ENCODE measurements at regions not wholly inside any gene's neighbourhood (a gene's known extent, or its start where the extent isn't known, plus 50 kb on each side); places are given as distances from the start of the nearest gene placed in this dataset.
"Not testable (repeated sequence)": the region's sequence is repeated elsewhere in the genome, so short reads cannot be mapped to it uniquely, and the experiment has no call there.

DNA sequence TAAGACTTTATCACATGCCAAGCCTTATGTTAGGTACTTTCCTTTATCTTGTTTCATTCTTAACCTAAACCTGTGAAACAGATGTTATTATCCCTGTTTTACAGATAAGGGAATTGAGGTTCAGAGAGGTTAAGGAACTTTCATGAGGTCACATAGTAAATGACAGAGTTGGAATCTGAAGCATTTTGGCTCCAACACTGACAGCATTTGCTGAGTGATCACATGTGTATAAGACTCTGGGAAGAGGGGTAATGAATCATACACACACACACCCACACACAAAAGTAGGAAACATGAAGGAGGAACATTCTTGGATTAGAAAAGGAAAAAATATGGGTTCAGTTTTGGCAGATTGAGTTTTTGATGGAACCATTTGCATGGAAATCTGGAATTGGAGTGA, 212.5 kb downstream of the GJA1 start:
- Histone ChIP-seq H3K9me3 (no peaks in the 10 kb centered on the region), H3K36me3 (no peaks in the 10 kb centered on the region), H3K27me3 (no peaks in the 10 kb centered on the region), H3K4me3 (no peak overlapping the region)
- DNase-seq: peak; percentile 20

DNA sequence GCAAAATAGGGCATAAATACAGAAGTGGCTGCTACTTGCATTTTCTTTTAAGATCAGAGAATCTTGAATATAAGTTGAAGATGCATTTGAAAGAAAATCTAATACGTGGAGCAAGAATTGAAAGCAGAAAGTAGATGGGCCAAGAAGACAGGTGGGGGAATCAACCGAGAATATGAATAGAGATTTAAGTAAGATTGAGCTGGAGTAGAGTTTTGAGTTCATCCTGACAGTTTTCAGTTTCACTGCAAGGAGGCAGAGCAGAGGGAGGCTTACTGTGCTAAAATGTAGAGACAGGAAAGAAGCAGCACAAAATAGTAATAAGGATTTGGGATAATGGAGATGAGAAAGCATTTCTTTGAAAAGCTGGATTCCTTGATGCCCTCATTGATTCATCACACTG, 214.5 kb downstream of the GJA1 start:
- Histone ChIP-seq H3K9me3 (no peaks in the 10 kb centered on the region), H3K4me3 (no peak overlapping the region), H3K36me3 (no peaks in the 10 kb centered on the region), H3K27me3 (no peaks in the 10 kb centered on the region)
- no peak for DNase-seq

DNA sequence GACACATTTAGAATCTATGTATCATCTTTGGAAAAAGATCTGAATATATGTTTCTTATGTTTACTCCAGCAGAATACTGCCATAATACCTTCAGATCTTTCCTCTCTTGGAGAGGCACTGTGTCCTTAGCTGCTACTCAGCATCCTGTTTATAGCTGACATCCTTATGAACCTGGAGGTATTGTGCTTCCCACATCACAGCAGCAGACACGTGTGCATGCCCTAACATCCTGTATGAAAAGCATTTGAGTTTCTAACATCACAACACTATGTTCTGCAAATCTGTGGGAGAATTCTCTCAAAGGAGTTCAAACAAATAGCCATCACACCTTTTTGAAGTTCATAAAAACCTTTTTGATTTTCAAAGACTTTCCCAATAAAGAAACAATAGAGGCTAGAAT, 216.0 kb downstream of the GJA1 start:
- H3K27me3 ChIP-seq: no peaks in the 10 kb centered on the region
- H3K36me3 ChIP-seq: no peaks in the 10 kb centered on the region
- no peaks in the 10 kb centered on the region for H3K9me3 ChIP-seq
- no peak overlapping the region for H3K4me3 ChIP-seq
- no peak for DNase-seq

- Histone ChIP-seq H3K4me3 (no peak overlapping the region), H3K9me3 (no peaks in the 10 kb centered on the region), H3K36me3 (no peaks in the 10 kb centered on the region), H3K27me3 (no peaks in the 10 kb centered on the region)
- DNase-seq: no peak
These were observed 216.8 kb downstream of the GJA1 start for GRCh38 chr6:121652223-121652622.

GRCh38 chr6:121652726-121653623, 217.5 kb downstream of the GJA1 start:
- Histone ChIP-seq H3K36me3 (no peaks in the 10 kb centered on the region), H3K4me3 (no peak overlapping the region), H3K27me3 (no peaks in the 10 kb centered on the region), H3K9me3 (no peaks in the 10 kb centered on the region)
- DNase-seq: peak; percentile 49

DNA sequence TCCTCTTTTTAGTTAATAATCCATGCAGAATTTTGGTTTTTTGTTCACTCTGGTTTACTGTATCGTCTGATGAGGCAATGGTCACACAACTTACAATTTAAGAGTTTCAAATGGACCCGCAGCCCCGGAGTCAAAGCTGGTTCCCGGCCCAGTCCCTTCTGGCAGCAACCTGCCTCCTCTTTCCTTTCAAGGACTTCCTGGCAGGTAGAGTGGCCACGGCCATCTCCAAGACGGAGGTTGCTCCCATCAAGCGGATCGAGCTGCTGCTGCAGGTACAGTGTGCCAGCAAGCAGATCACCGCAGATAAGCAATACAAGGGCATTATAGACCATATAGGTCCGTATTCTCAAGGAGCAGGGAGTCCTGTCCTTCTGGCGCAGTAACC, 218.2 kb downstream of the GJA1 start:
- DNase-seq: no peak
- Histone ChIP-seq H3K9me3 (no peaks in the 10 kb centered on the region), H3K4me3 (no peak overlapping the region), H3K36me3 (no peaks in the 10 kb centered on the region), H3K27me3 (no peaks in the 10 kb centered on the region)

DNA sequence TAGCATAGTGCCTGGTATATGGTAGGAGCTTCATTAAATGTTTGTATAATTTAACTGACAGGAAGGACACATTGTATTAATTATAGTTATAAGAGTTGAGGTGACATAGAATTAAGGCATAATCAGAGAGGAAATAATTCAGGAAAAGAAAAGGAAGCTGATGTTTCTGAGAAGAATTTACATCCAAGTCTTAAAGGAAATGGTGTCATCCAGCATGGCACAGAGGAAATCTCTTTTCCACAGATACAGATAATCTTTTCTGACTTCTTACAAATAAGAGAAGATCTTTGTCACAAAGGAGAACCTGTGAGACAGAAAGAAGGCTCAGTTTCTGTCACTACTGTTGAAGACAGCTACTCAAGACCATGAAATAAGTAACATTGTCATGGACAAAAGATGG, 222.5 kb downstream of the GJA1 start:
- H3K9me3 ChIP-seq: no peaks in the 10 kb centered on the region
- no peaks in the 10 kb centered on the region for H3K36me3 ChIP-seq
- DNase-seq: no peak
- H3K4me3 ChIP-seq: no peak overlapping the region
- no peaks in the 10 kb centered on the region for H3K27me3 ChIP-seq

DNA sequence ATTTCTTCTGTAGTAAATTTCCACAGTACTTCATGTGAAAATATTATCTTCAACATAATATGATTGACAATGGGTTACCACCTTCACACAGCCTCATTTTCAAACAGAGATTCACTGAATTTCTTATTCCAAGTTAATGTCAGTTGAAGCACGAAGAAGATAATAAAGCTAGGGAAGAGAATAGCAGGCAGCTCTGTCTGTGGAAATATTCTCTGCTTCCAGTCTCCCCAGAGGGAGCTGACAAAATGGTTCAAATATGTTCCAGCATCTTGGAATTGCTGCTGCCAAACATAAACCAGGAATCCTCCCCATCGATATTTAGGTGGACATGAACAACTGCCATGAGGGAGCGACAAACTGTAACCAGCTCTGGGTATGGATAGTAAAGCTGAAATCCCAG, 224.8 kb downstream of the GJA1 start:
- no peak for DNase-seq
- Histone ChIP-seq H3K36me3 (no peaks in the 10 kb centered on the region), H3K27me3 (no peaks in the 10 kb centered on the region), H3K4me3 (no peak overlapping the region), H3K9me3 (no peaks in the 10 kb centered on the region)

GRCh38 chr6:121663292-121663810, 227.9 kb downstream of the GJA1 start:
- H3K36me3 ChIP-seq: no peaks in the 10 kb centered on the region
- no peaks in the 10 kb centered on the region for H3K9me3 ChIP-seq

DNA sequence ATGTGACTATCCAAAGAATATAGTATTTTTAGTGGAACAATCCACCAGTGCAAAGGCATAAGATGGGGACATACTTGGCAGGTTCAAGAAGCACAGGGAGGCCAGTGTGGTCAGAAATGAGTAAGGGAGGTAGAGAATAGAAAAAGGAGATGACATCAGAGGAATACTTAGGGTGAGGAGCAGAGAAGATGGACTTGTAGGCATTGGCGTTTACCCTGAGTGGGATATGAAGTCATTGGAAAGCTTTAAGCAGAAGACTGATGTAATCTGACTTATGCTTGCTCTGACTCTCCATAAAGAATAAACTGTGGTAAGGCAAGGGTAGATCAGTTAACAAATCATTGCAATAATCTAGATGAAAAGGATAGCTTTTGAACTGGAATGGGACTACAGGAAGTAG, 228.7 kb downstream of the GJA1 start:
- no peak for DNase-seq
- Histone ChIP-seq H3K36me3 (no peaks in the 10 kb centered on the region), H3K4me3 (no peak overlapping the region), H3K27me3 (no peaks in the 10 kb centered on the region), H3K9me3 (no peaks in the 10 kb centered on the region)

More at GRCh38 chr6:121663292-121663810, 227.9 kb downstream of the GJA1 start:
- DNase-seq: no peak
- H3K4me3 ChIP-seq: no peak overlapping the region
- H3K27me3 ChIP-seq: no peaks in the 10 kb centered on the region

DNA sequence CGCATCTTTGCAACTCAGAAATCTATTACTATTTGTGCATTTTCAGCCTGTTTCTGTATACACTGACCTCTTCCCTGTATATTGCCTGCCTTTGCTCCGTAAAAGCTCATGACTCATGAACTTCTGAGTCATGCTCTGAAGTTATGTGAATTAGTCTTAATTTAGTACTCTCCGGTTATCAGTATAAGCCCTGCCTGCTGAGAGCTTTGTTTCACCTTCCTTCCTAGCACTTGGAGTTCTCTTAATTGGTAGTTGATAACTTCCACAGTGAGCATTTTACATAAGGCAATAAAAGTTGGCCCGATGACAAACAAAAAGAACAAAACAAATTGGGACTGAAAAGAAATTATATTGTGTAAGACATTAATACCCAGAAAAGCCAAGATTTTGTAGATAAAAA, 231.4 kb downstream of the GJA1 start:
- no peaks in the 10 kb centered on the region for H3K36me3 ChIP-seq
- no peak overlapping the region for H3K4me3 ChIP-seq
- peak; percentile 14 for DNase-seq
- H3K27me3 ChIP-seq: no peaks in the 10 kb centered on the region
- no peaks in the 10 kb centered on the region for H3K9me3 ChIP-seq

DNA sequence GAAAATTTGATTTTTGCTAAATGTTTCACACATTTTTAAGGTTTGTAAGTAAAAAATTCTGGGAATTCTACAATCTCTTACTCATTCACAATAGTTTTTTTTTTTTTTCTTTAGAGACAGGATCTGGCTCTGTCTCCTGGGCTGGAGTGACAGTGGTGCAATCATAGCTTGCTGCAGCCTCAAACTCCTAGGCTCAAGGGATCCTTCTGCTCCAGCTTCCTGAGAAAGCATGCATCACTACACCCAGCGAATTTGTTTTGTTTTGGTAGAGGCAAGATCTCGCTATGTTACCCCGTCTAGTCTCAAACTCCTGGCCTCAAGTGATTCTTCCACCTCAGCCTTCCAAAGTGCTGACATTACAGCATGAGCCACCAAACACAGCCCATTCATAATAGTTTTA, 232.8 kb downstream of the GJA1 start:
- H3K36me3 ChIP-seq: no peaks in the 10 kb centered on the region
- H3K4me3 ChIP-seq: no peak overlapping the region
- no peaks in the 10 kb centered on the region for H3K9me3 ChIP-seq
- H3K27me3 ChIP-seq: no peaks in the 10 kb centered on the region
- DNase-seq: no peak

- Histone ChIP-seq H3K4me3 (no peak overlapping the region), H3K27me3 (no peaks in the 10 kb centered on the region), H3K36me3 (no peaks in the 10 kb centered on the region), H3K9me3 (no peaks in the 10 kb centered on the region)
- no peak for DNase-seq
These were observed 235.1 kb downstream of the GJA1 start for GRCh38 chr6:121670511-121670910.

- DNase-seq: no peak
- Histone ChIP-seq H3K36me3 (no peaks in the 10 kb centered on the region), H3K4me3 (no peak overlapping the region), H3K27me3 (no peaks in the 10 kb centered on the region), H3K9me3 (no peaks in the 10 kb centered on the region)
These were observed 242.1 kb downstream of the GJA1 start for GRCh38 chr6:121677571-121677970.

- H3K36me3 ChIP-seq: no peaks in the 10 kb centered on the region
- H3K27me3 ChIP-seq: no peaks in the 10 kb centered on the region
- no peak overlapping the region for H3K4me3 ChIP-seq
- DNase-seq: no peak
- H3K9me3 ChIP-seq: no peaks in the 10 kb centered on the region
These were observed 242.8 kb downstream of the GJA1 start for GRCh38 chr6:121678245-121678644.

DNA sequence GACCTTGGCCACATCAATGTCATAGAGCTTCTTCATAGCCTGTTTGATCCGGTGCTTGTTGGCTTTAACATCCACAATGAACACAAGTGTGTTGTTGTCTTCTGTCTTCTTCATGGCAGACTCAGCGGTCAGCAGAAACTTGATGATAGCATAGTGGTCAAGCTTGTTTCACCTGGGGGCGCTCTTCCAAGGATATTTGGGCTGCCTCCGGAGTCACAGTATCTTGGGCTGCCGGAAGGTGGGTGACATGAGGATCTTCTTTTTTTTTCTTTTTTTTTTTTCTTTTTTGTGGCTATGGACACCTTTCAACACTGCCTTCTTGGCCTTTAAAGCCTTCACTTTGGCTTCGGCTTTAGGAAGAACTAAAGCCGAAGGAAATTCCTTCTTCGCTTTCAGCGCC, 244.6 kb downstream of the GJA1 start:
- no peak for DNase-seq
- Histone ChIP-seq H3K9me3 (no peaks in the 10 kb centered on the region), H3K36me3 (no peaks in the 10 kb centered on the region), H3K4me3 (no peak overlapping the region), H3K27me3 (no peaks in the 10 kb centered on the region)

DNA sequence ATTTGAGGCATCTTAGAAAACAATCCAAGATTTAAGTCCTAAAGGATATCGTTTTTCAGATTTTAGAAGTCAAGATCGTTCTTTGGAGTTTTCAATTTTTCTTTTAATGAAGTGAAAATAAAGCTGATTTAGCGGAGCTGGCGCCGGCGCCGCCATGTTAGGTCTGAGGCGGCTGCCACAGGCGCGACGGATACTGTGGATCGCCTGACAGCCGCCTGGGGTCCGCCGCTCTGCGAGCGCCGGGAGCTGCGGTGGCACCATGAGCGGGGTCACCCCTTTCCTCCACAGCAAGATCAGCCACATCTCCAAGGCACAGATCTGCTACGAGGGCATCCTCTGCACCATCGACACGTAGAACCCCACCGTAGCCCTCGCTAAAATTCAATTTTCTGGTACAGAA, 247.2 kb downstream of the GJA1 start:
- no peak overlapping the region for H3K4me3 ChIP-seq
- no peaks in the 10 kb centered on the region for H3K36me3 ChIP-seq
- no peaks in the 10 kb centered on the region for H3K27me3 ChIP-seq
- H3K9me3 ChIP-seq: no peaks in the 10 kb centered on the region
- DNase-seq: no peak

DNA sequence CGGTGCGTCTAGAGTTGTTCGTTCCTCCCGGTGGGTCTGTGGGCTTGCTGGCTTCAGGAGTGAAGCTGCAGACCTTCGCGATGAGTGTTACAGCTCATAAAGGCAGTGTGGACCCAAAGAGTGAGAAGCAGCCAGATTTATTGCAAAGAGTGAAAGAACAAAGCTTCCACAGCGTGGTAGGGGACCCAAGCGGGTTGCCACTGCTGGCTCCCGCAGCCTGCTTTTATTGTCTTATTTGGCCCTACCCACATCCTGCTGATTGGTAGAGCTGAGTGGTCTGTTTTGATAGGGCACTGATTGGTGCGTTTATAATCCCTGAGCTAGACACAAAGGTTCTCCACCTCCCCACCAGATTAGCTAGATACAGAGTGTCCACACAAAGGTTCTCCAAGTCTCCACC, 250.4 kb downstream of the GJA1 start:
- not testable (repeated sequence) for H3K9me3 ChIP-seq, DNase-seq, H3K36me3 ChIP-seq, H3K4me3 ChIP-seq, H3K27me3 ChIP-seq

All from MG63 (cell line).